ENCODE measurements at regions not wholly inside any gene's neighbourhood (a gene's known extent, or its start where the extent isn't known, plus 50 kb on each side); places are given as distances from the start of the nearest gene placed in this dataset.

DNA sequence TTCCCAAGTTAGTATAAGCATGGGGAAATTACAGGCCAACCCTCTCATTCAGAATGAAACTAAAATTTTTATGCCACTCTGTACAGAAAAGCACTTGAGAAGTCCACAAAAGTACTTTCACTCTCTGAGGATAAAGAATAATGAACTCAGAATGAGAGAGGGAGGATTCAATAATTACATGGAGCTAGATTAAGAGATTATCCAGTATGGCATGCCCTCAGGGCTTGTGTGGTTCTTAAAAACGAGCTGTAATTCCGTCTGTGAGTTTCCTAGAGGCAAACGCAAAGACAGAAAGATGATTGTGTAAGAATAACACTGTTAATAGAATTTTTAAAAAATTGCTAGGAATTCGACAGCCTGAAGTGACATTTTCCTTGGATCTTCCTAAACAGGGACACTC, 126.8 kb upstream of the PTCH1 start:
- Mint-ChIP-seq H3K9me3 (ENCODE audit: low read depth, unreplicated experiment) (no peaks in the 10 kb centered on the region), H3K27ac (ENCODE audit: unreplicated experiment) (no peak overlapping the region), H3K27me3 (ENCODE audit: unreplicated experiment) (peaks cover 16% of the 10 kb centered on the region), H3K36me3 (ENCODE audit: insufficient read depth, unreplicated experiment) (no peaks in the 10 kb centered on the region), H3K4me1 (ENCODE audit: low read depth, unreplicated experiment) (no peaks in the 10 kb centered on the region), H3K4me3 (ENCODE audit: low read depth, unreplicated experiment) (no peak overlapping the region)
- no peak for DNase-seq
- no TSS peak for BruUV-seq (replicated peaks)
- CTCF ChIA-PET = interaction anchor here (0.5 kb wide), 1 partner anchor 50 kb away, joined by 3 read pairs; no protein-coding TSS in a partner anchor
- TF ChIP-seq, protein P1, sequence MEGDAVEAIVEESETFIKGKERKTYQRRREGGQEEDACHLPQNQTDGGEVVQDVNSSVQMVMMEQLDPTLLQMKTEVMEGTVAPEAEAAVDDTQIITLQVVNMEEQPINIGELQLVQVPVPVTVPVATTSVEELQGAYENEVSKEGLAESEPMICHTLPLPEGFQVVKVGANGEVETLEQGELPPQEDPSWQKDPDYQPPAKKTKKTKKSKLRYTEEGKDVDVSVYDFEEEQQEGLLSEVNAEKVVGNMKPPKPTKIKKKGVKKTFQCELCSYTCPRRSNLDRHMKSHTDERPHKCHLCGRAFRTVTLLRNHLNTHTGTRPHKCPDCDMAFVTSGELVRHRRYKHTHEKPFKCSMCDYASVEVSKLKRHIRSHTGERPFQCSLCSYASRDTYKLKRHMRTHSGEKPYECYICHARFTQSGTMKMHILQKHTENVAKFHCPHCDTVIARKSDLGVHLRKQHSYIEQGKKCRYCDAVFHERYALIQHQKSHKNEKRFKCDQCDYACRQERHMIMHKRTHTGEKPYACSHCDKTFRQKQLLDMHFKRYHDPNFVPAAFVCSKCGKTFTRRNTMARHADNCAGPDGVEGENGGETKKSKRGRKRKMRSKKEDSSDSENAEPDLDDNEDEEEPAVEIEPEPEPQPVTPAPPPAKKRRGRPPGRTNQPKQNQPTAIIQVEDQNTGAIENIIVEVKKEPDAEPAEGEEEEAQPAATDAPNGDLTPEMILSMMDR (IDR thresholded peaks at IDR 0.05; ENCODE audit: unreplicated experiment) = no peak
- intact Hi-C loops (cut with micrococcal nuclease; ENCODE audit: unreplicated experiment) = no loop called here

DNA sequence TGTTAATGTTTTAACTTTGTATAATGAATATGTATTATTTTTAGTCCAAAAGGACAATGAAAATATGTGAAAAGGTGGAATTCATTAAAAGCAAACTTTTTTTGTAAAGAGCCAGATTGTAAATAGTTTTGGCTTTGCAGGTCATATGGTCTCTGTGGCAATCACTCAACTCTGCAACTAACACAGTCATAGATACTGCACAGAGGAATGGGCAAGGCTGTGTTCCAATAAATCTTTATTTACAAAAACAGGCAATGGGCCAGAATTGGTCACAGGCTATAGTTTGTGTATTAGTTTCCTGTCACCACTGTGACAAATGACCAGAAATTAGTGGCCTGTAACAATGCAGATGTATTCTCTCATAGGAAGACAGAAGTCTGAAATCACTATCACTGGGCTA, 125.4 kb upstream of the PTCH1 start:
- BruUV-seq (replicated peaks) = no TSS peak
- H3K36me3 Mint-ChIP-seq (ENCODE audit: insufficient read depth, unreplicated experiment) = no peaks in the 10 kb centered on the region
- H3K9me3 Mint-ChIP-seq (ENCODE audit: low read depth, unreplicated experiment) = no peaks in the 10 kb centered on the region
- TF ChIP-seq, protein P1 (IDR thresholded peaks at IDR 0.05; ENCODE audit: unreplicated experiment) = no peak
- CTCF ChIA-PET = no interaction called here
- no peak overlapping the region for H3K27ac Mint-ChIP-seq (ENCODE audit: unreplicated experiment)
- H3K4me3 Mint-ChIP-seq (ENCODE audit: low read depth, unreplicated experiment) = no peak overlapping the region
- no peaks in the 10 kb centered on the region for H3K4me1 Mint-ChIP-seq (ENCODE audit: low read depth, unreplicated experiment)
- intact Hi-C loops (cut with micrococcal nuclease; ENCODE audit: unreplicated experiment) = no loop called here
- peaks cover 19% of the 10 kb centered on the region for H3K27me3 Mint-ChIP-seq (ENCODE audit: unreplicated experiment)
- no peak for DNase-seq

DNA sequence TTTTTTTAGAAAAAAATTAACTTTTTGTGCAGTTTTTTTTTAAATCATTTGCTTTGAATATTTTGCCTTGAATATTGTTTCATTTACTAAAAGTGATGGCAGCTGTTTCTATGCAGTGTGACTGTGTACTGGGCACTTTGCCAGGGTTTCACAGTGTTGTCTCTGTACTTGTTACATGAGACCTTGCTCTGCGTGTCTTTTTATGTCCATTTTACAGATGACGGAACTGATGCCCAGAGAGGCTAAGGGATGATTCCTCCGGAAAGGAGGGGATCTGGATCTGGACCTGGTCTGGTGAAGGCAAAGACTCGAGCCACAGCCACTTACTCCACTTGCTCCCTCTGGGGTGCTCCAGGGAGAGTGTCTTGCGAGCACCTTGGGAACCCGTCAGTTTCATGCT, 124.8 kb upstream of the PTCH1 start:
- BruUV-seq (replicated peaks) = no TSS peak
- CTCF ChIA-PET = no interaction called here
- Mint-ChIP-seq H3K4me3 (ENCODE audit: low read depth, unreplicated experiment) (no peak overlapping the region), H3K4me1 (ENCODE audit: low read depth, unreplicated experiment) (no peaks in the 10 kb centered on the region), H3K36me3 (ENCODE audit: insufficient read depth, unreplicated experiment) (no peaks in the 10 kb centered on the region), H3K27ac (ENCODE audit: unreplicated experiment) (no peak overlapping the region), H3K9me3 (ENCODE audit: low read depth, unreplicated experiment) (no peaks in the 10 kb centered on the region), H3K27me3 (ENCODE audit: unreplicated experiment) (peaks cover 25% of the 10 kb centered on the region)
- intact Hi-C loops (cut with micrococcal nuclease; ENCODE audit: unreplicated experiment) = no loop called here
- TF ChIP-seq, protein P1 (IDR thresholded peaks at IDR 0.05; ENCODE audit: unreplicated experiment) = no peak
- DNase-seq = no peak

DNA sequence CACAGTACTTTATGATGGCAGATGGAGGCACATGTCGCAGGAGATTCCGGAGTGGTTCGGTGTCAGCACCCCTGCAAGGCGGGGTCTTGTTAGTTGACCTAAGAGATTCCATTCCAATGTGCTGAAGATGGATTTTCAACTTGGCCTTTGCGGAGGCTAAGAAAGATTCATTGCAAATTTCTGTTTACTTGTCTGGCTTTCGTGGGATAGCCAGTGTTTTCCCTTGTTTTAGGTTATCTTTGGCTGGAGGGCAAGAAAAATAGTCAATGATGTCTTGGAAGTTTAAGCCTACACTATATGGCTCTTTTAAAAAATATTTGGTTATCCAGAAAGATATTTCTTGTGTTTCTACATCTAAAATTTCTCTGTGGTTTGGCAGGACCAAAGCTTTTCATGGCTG, 123.6 kb upstream of the PTCH1 start:
- Mint-ChIP-seq H3K36me3 (ENCODE audit: insufficient read depth, unreplicated experiment) (no peaks in the 10 kb centered on the region), H3K4me1 (ENCODE audit: low read depth, unreplicated experiment) (no peaks in the 10 kb centered on the region), H3K27ac (ENCODE audit: unreplicated experiment) (no peak overlapping the region), H3K4me3 (ENCODE audit: low read depth, unreplicated experiment) (no peak overlapping the region), H3K9me3 (ENCODE audit: low read depth, unreplicated experiment) (no peaks in the 10 kb centered on the region), H3K27me3 (ENCODE audit: unreplicated experiment) (peaks cover 30% of the 10 kb centered on the region)
- BruUV-seq (replicated peaks) = no TSS peak
- intact Hi-C loops (cut with micrococcal nuclease; ENCODE audit: unreplicated experiment) = no loop called here
- CTCF ChIA-PET = no interaction called here
- TF ChIP-seq, protein P1 (IDR thresholded peaks at IDR 0.05; ENCODE audit: unreplicated experiment) = no peak
- DNase-seq = no peak

Data from Calu3 (cell line).